ENCODE measurements at regions not wholly inside any gene's neighbourhood (a gene's known extent, or its start where the extent isn't known, plus 50 kb on each side); places are given as distances from the start of the nearest gene placed in this dataset.
A peak's percentile ranks its signal among the peaks of the same experiment; 100 is the strongest.

DNA sequence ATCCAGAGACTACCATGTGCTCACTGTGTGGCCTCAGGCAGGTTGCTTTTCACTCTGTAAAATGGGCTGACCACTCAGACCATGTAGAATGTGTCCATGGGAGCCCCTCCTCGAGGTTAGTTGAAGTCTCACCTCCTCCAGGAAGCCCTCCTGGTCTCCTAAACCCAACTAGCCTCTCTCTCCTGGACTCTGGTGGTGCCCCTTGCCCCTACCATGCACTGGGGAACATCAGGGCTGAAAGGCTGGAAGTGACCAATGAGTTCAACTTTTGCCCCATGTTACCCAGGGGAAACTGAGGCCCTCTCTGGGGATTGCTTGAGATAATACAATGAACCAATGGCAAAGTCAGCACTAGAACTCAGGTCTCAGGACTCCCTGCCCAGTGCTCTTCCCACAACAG is 69.2 kb upstream of the SLC6A6 start:
- H3K4me3 ChIP-seq, result no peak overlapping the region
- no peaks in the 10 kb centered on the region for H3K9me3 ChIP-seq (ENCODE audit: low read depth)
- H3K27ac ChIP-seq, result no peak overlapping the region
- Mint-ChIP-seq H3K27ac (no peak overlapping the region), H3K4me3 (no peak overlapping the region), H3K36me3 (no peaks in the 10 kb centered on the region), H3K9me3 (no peaks in the 10 kb centered on the region), H3K27me3 (ENCODE audit: insufficient read depth, low read depth) (peaks cover 11% of the 10 kb centered on the region), H3K4me1 (peaks cover 27% of the 10 kb centered on the region)
- no peak overlapping the region for H3K9ac ChIP-seq
- TF ChIP-seq EZH2phosphoT487 (IDR thresholded peaks at IDR 0.05) (no peak), EZH2 (IDR thresholded peaks at IDR 0.05) (no peak)
- no peak overlapping the region for H2AFZ ChIP-seq (replicated peaks)
- no peaks in the 10 kb centered on the region for H4K20me1 ChIP-seq (ENCODE audit: low read depth)
- H3K4me1 ChIP-seq, result peaks cover 26% of the 10 kb centered on the region
- H3K4me2 ChIP-seq, result no peak overlapping the region
- H3F3A ChIP-seq (ENCODE audit: low read depth), result peaks cover 22% of the 10 kb centered on the region
- DNase-seq (ENCODE audit: low spot score), result no peak
- H3K79me2 ChIP-seq (ENCODE audit: low read depth), result no peaks in the 10 kb centered on the region
- no peaks in the 10 kb centered on the region for H3K36me3 ChIP-seq
- H3K27me3 ChIP-seq, result no peaks in the 10 kb centered on the region

DNA sequence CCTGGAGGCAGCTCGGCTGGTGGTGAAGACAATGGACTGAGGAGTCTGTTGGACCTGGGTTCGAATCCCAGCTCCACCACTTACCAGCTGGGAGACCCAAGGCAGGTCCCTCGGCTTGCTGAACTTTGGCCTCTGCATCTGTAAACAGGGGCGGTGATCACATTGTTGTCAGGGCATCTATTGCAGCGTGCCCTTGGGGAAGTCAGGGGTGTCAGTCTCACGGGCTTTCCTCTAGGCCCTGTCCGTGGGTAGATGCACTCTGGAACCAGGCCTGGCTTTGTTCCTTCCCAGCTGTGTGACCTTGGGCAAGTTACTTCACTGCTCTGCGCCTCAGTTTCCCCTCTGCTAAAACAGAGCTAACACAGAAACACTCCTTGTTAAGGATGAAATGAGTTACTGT is 68.8 kb upstream of the SLC6A6 start:
- no peaks in the 10 kb centered on the region for H3K9me3 ChIP-seq (ENCODE audit: low read depth)
- H2AFZ ChIP-seq (replicated peaks), result no peak overlapping the region
- H3K4me2 ChIP-seq, result no peak overlapping the region
- no peaks in the 10 kb centered on the region for H3K36me3 Mint-ChIP-seq
- DNase-seq (ENCODE audit: low spot score), result no peak
- H3K27me3 Mint-ChIP-seq (ENCODE audit: insufficient read depth, low read depth), result peaks cover 14% of the 10 kb centered on the region
- TF ChIP-seq EZH2phosphoT487 (IDR thresholded peaks at IDR 0.05), result no peak
- no peak for TF ChIP-seq EZH2 (IDR thresholded peaks at IDR 0.05)
- no peak overlapping the region for H3K4me3 Mint-ChIP-seq
- no peak overlapping the region for H3K9ac ChIP-seq
- peaks cover 20% of the 10 kb centered on the region for H3F3A ChIP-seq (ENCODE audit: low read depth)
- no peak overlapping the region for H3K27ac Mint-ChIP-seq
- H3K79me2 ChIP-seq (ENCODE audit: low read depth), result no peaks in the 10 kb centered on the region
- H3K9me3 Mint-ChIP-seq, result no peaks in the 10 kb centered on the region
- no peaks in the 10 kb centered on the region for H4K20me1 ChIP-seq (ENCODE audit: low read depth)
- no peak overlapping the region for H3K4me3 ChIP-seq
- H3K36me3 ChIP-seq, result no peaks in the 10 kb centered on the region
- H3K27ac ChIP-seq, result no peak overlapping the region
- H3K4me1 ChIP-seq, result peaks cover 26% of the 10 kb centered on the region
- peaks cover 27% of the 10 kb centered on the region for H3K4me1 Mint-ChIP-seq
- H3K27me3 ChIP-seq, result no peaks in the 10 kb centered on the region

DNA sequence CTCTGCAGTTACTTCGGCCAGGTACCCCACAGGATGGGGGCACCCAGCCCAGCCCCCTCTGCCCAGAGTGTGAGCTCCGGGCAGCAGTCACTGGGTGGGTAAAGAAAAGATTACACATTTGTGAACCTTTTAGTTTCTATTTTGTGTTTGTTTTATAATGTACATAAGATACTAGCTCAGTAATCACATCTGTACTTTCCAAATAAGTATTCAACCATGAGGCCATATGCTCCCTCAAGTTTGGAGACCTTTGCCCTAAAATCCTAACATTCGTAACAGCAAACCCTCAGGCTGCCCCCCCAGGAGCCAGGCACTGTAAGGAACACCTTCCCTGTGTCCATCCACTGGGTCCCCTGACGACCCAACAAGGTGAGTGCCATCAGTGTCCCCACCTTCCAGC is 68.3 kb upstream of the SLC6A6 start:
- Histone ChIP-seq H3K79me2 (ENCODE audit: low read depth) (no peaks in the 10 kb centered on the region), H3K9me3 (ENCODE audit: low read depth) (no peaks in the 10 kb centered on the region), H2AFZ (replicated peaks) (no peak overlapping the region), H3K27me3 (no peaks in the 10 kb centered on the region), H3K4me1 (peaks cover 25% of the 10 kb centered on the region), H3K9ac (no peak overlapping the region), H3K27ac (no peak overlapping the region), H3K36me3 (no peaks in the 10 kb centered on the region), H4K20me1 (ENCODE audit: low read depth) (no peaks in the 10 kb centered on the region), H3K4me3 (no peak overlapping the region), H3K4me2 (no peak overlapping the region), H3F3A (ENCODE audit: low read depth) (peaks cover 15% of the 10 kb centered on the region)
- no peaks in the 10 kb centered on the region for H3K36me3 Mint-ChIP-seq
- peaks cover 27% of the 10 kb centered on the region for H3K4me1 Mint-ChIP-seq
- no peaks in the 10 kb centered on the region for H3K9me3 Mint-ChIP-seq
- no peak for DNase-seq (ENCODE audit: low spot score)
- H3K4me3 Mint-ChIP-seq, result no peak overlapping the region
- H3K27ac Mint-ChIP-seq, result no peak overlapping the region
- no peak for TF ChIP-seq EZH2phosphoT487 (IDR thresholded peaks at IDR 0.05)
- TF ChIP-seq, protein P1, sequence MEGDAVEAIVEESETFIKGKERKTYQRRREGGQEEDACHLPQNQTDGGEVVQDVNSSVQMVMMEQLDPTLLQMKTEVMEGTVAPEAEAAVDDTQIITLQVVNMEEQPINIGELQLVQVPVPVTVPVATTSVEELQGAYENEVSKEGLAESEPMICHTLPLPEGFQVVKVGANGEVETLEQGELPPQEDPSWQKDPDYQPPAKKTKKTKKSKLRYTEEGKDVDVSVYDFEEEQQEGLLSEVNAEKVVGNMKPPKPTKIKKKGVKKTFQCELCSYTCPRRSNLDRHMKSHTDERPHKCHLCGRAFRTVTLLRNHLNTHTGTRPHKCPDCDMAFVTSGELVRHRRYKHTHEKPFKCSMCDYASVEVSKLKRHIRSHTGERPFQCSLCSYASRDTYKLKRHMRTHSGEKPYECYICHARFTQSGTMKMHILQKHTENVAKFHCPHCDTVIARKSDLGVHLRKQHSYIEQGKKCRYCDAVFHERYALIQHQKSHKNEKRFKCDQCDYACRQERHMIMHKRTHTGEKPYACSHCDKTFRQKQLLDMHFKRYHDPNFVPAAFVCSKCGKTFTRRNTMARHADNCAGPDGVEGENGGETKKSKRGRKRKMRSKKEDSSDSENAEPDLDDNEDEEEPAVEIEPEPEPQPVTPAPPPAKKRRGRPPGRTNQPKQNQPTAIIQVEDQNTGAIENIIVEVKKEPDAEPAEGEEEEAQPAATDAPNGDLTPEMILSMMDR (IDR thresholded peaks at IDR 0.05), result no peak
- TF ChIP-seq EZH2 (IDR thresholded peaks at IDR 0.05), result no peak
- peaks cover 18% of the 10 kb centered on the region for H3K27me3 Mint-ChIP-seq (ENCODE audit: insufficient read depth, low read depth)

DNA sequence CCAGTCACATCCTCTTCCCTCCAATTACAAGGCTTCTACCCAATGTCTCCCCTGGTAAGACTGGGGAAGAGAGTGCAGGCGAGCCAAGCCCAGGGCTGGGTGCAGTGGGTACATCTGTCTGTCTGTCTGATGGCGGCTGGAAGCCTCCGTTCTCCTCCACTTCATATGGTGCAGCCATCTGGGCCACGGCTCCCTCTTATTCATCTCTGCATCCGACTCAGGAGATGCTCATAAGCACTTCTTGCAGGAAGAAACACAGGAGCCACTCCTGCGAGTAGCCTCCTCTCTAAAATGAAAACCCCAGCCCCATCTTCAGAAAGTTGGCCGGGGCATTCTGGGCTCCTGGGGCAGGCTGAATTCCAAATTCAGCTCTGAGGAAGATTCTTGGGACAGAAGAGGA is 67.5 kb upstream of the SLC6A6 start:
- H3K4me1 Mint-ChIP-seq, result peaks cover 21% of the 10 kb centered on the region
- Histone ChIP-seq H3K9ac (no peak overlapping the region), H2AFZ (replicated peaks) (no peak overlapping the region), H3K4me3 (no peak overlapping the region), H4K20me1 (ENCODE audit: low read depth) (no peaks in the 10 kb centered on the region), H3K9me3 (ENCODE audit: low read depth) (no peaks in the 10 kb centered on the region), H3K27ac (no peak overlapping the region), H3F3A (ENCODE audit: low read depth) (peaks cover 7% of the 10 kb centered on the region), H3K79me2 (ENCODE audit: low read depth) (no peaks in the 10 kb centered on the region), H3K4me2 (no peak overlapping the region), H3K36me3 (no peaks in the 10 kb centered on the region), H3K27me3 (no peaks in the 10 kb centered on the region), H3K4me1 (peaks cover 19% of the 10 kb centered on the region)
- DNase-seq (ENCODE audit: low spot score), result no peak
- H3K9me3 Mint-ChIP-seq, result no peaks in the 10 kb centered on the region
- H3K36me3 Mint-ChIP-seq, result no peaks in the 10 kb centered on the region
- H3K4me3 Mint-ChIP-seq, result no peak overlapping the region
- peak overlapping the region; percentile 23 for H3K27ac Mint-ChIP-seq
- TF ChIP-seq EZH2phosphoT487 (IDR thresholded peaks at IDR 0.05), result no peak
- TF ChIP-seq, protein P1 (IDR thresholded peaks at IDR 0.05), result no peak
- no peak for TF ChIP-seq EZH2 (IDR thresholded peaks at IDR 0.05)
- peaks cover 15% of the 10 kb centered on the region for H3K27me3 Mint-ChIP-seq (ENCODE audit: insufficient read depth, low read depth)
